A673 (cell line): ENCODE measurements at regions not wholly inside any gene's neighbourhood (a gene's known extent, or its start where the extent isn't known, plus 50 kb on each side); places are given as distances from the start of the nearest gene placed in this dataset.

ENCODE experiments used
- BruUV-seq: library from RNA; stranded (reverse); fragments of 400-500 nt; replicated peaks from 2 replicates; lab custom pipeline; 2021; lab: Mats Ljungman, UMichigan
- CTCF ChIA-PET: fragments of 300-600 bp; sonication (Branson Sonifier 250); formaldehyde crosslinking; loops from one replicate; lab custom pipeline; 2022; ENCODE audit warnings: antibody characterized with exemption; lab: Charles Lee
- POLR2A ChIA-PET: fragments of 300-600 bp; sonication (Branson Sonifier 250); formaldehyde crosslinking; loops from one replicate; lab custom pipeline; 2022; ENCODE audit warnings: antibody characterized with exemption; ENCODE audit not compliant: low non-redundant PET; lab: Charles Lee
- DNase-seq: peaks from one replicate; pipeline ENCODE4 v3.0.0-alpha.2; 2015; ENCODE audit warnings: low spot score
- H3K27ac ChIP-seq: fragments of 200-600 bp; sonication (generic); 2 replicates; pipeline ENCODE4 v1.5.1; 2016; ENCODE audit warnings: mixed run types, low read depth, mild to moderate bottlenecking, mixed read lengths, antibody characterized with exemption, low read length; ENCODE audit not compliant: poor library complexity, severe bottlenecking
- H3K27me3 ChIP-seq: fragments of 200-600 bp; sonication (generic); replicated peaks from 2 replicates; pipeline ENCODE4 v1.6.1; 2017; ENCODE audit warnings: mixed run types, low read depth, mild to moderate bottlenecking, mixed read lengths, antibody characterized with exemption, low read length; ENCODE audit not compliant: insufficient read depth, poor library complexity
- H3K36me3 ChIP-seq: fragments of 200-600 bp; sonication (generic); 2 replicates; pipeline ENCODE4 v1.6.1; 2016; ENCODE audit warnings: mixed run types, mild to moderate bottlenecking, mixed read lengths, antibody characterized with exemption, low read length; ENCODE audit not compliant: insufficient read depth, poor library complexity, severe bottlenecking
- H3K4me1 ChIP-seq: fragments of 200-600 bp; sonication (generic); 2 replicates; pipeline ENCODE4 v1.6.1; 2017; ENCODE audit warnings: mixed run types, mild to moderate bottlenecking, mixed read lengths, antibody characterized with exemption, low read length; ENCODE audit not compliant: insufficient read depth, poor library complexity, severe bottlenecking
- H3K4me3 ChIP-seq: fragments of 200-600 bp; sonication (generic); 2 replicates; pipeline ENCODE4 v1.5.1; 2016; ENCODE audit warnings: low read depth, mixed run types, mild to moderate bottlenecking, mixed read lengths, low read length; ENCODE audit not compliant: poor library complexity, severe bottlenecking
- H3K9me3 ChIP-seq: fragments of 200-600 bp; sonication (generic); 2 replicates; pipeline ENCODE4 v1.6.1; 2016; ENCODE audit warnings: mixed run types, low read depth, mild to moderate bottlenecking, mixed read lengths, antibody characterized with exemption, low read length; ENCODE audit not compliant: poor library complexity, severe bottlenecking
- EZH2 ChIP-seq: fragments of 200-600 bp; sonication (generic); IDR thresholded peaks from 2 replicates; pipeline ENCODE4 v1.6.1; 2017; ENCODE audit warnings: borderline replicate concordance, low read depth, mild to moderate bottlenecking, mixed read lengths, antibody characterized with exemption, low read length; ENCODE audit not compliant: poor library complexity, severe bottlenecking
- intact Hi-C: fragments of 100-400 bp; cut with micrococcal nuclease; formaldehyde crosslinking; loops from one replicate; pipeline ENCODE4 v1.10.0; 2022; ENCODE audit not compliant: unreplicated experiment
- TF ChIP-seq, protein P1 (sequence below): fragments of 300-800, 200-600 bp; sonication (generic); conservative IDR thresholded peaks from 2 replicates; pipeline ENCODE4 v1.5.1; 2017; ENCODE audit warnings: low read depth, mild to moderate bottlenecking, antibody characterized with exemption, low read length, moderate library complexity, mixed read lengths

DNA sequence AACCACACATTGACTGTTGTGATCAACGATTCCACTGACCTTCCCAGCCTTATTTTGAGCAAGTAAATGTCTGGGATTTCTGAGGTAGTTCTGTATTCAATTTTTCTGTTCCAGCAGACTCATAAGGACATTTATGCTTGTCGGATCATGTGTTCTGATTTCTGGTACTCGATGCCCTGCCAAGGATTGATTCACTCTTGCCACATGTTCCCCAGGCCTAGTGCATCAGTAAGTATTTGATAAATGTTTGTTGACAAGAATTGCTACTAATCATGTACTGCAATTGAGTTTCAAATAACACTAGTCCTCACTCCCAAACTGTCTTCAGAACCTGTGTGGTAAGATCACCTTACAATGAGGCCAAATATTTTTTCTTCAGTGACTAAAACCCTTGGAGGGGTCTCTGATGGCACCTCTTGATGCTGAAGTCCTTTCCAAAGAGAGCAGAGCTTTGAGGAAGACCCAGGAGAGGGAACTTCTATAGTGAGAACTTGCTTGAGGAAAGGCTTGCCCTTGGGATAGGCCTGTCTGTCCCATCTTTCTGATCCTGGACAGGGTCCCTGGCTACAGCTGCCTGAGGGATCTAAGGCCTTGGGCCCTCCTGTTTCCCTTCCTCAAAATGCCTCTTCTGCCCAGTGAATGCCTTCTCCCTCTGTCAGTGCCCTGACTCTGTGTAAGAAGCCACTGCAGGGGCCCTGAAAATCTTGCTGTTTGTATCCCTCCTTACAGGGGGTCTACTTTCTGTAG is 115.8 kb upstream of the FAM78B start:
- DNase-seq = no peak
- H3K27ac ChIP-seq = no peak overlapping the region
- POLR2A ChIA-PET = no interaction called here
- CTCF ChIA-PET = no interaction called here
- no peaks in the 10 kb centered on the region for H3K4me1 ChIP-seq
- no peaks in the 10 kb centered on the region for H3K9me3 ChIP-seq
- no peaks in the 10 kb centered on the region for H3K36me3 ChIP-seq
- intact Hi-C loops = no loop called here
- TF ChIP-seq, protein P1, sequence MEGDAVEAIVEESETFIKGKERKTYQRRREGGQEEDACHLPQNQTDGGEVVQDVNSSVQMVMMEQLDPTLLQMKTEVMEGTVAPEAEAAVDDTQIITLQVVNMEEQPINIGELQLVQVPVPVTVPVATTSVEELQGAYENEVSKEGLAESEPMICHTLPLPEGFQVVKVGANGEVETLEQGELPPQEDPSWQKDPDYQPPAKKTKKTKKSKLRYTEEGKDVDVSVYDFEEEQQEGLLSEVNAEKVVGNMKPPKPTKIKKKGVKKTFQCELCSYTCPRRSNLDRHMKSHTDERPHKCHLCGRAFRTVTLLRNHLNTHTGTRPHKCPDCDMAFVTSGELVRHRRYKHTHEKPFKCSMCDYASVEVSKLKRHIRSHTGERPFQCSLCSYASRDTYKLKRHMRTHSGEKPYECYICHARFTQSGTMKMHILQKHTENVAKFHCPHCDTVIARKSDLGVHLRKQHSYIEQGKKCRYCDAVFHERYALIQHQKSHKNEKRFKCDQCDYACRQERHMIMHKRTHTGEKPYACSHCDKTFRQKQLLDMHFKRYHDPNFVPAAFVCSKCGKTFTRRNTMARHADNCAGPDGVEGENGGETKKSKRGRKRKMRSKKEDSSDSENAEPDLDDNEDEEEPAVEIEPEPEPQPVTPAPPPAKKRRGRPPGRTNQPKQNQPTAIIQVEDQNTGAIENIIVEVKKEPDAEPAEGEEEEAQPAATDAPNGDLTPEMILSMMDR = no peak
- H3K4me3 ChIP-seq = no peak overlapping the region
- H3K27me3 ChIP-seq = no peaks in the 10 kb centered on the region
- no TSS peak for BruUV-seq

DNA sequence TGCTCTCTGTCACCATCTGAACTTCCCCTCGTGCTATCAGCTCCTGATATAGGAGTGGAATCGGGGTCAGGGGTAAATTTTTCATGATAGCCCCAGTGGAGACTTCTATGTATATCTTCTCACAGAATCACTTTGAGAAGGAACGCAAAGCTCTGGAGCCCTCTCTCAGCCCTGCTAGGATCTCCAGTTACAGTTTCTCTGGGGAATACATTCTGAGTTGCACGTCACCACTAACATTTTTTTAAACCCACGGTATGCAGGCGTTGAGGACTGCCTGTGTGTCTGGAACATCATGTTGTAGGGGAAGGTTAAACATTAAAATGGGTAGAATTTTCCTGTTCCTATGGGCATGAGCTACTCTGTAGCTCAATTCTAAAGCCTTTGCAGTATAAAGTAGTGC is 116.4 kb upstream of the FAM78B start:
- CTCF ChIA-PET = no interaction called here
- no peak for DNase-seq
- no TSS peak for BruUV-seq

DNA sequence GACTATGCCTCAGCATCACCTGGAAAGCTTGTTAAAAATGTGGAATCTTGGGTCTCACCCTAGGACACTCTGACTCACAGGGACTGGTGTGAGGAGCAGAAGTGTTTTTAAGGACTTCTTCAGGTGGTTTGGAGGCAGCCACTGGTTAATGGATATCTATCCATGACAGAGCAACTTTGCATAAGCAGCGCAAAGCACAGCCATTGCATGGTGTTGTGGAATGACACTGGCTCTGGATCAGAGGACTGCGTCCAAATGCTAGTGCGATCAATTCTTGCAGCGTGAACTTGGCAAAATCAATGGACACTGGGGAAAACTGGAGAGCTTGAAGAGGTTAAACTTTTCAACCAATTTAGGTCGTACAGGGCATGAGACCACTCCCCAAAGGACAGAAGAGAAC is 116.8 kb upstream of the FAM78B start:
- no peaks in the 10 kb centered on the region for H3K4me1 ChIP-seq
- no peaks in the 10 kb centered on the region for H3K36me3 ChIP-seq
- BruUV-seq = no TSS peak
- TF ChIP-seq EZH2 = no peak
- TF ChIP-seq, protein P1 = no peak
- ChIA-PET POLR2A (no interaction called here), CTCF (no interaction called here)
- H3K27me3 ChIP-seq = no peaks in the 10 kb centered on the region
- no peak overlapping the region for H3K4me3 ChIP-seq
- intact Hi-C loops = no loop called here
- no peak for DNase-seq
- no peak overlapping the region for H3K27ac ChIP-seq
- H3K9me3 ChIP-seq = no peaks in the 10 kb centered on the region

More for the DNA sequence above, 116.4 kb upstream of the FAM78B start:
- no peak overlapping the region for H3K27ac ChIP-seq
- H3K36me3 ChIP-seq = no peaks in the 10 kb centered on the region
- POLR2A ChIA-PET = no interaction called here
- intact Hi-C loops = no loop called here
- TF ChIP-seq, protein P1 = no peak
- TF ChIP-seq EZH2 = no peak
- no peaks in the 10 kb centered on the region for H3K9me3 ChIP-seq
- H3K4me1 ChIP-seq = no peaks in the 10 kb centered on the region
- H3K27me3 ChIP-seq = no peaks in the 10 kb centered on the region
- H3K4me3 ChIP-seq = no peak overlapping the region
